ENCODE measurements at regions not wholly inside any gene's neighbourhood (a gene's known extent, or its start where the extent isn't known, plus 50 kb on each side); places are given as distances from the start of the nearest gene placed in this dataset.

GRCh38 chr2:240292619-240293525 is 142.6 kb upstream of the GPC1 start:
- H3K4me1 ChIP-seq, result no peaks in the 10 kb centered on the region
- H3K27me3 ChIP-seq, result no peaks in the 10 kb centered on the region
- intact Hi-C loops (cut with DNase I), result no loop called here
- H3K9me3 ChIP-seq, result no peaks in the 10 kb centered on the region
- no peak overlapping the region for H3K4me3 ChIP-seq
- H3K27ac ChIP-seq, result no peak overlapping the region
- peak in 1 of 2 donors; percentile 61 for DNase-seq (ENCODE audit: extremely low spot score in 2 of 2)
- H3K36me3 ChIP-seq, result no peaks in the 10 kb centered on the region
- TF ChIP-seq POLR2AphosphoS5 (IDR thresholded peaks at IDR 0.05; ENCODE audit: insufficient read depth in 1 of 2, low read depth in 1 of 2) (no peak), POLR2A (IDR thresholded peaks at IDR 0.05) (no peak)
- TF ChIP-seq, protein P1, sequence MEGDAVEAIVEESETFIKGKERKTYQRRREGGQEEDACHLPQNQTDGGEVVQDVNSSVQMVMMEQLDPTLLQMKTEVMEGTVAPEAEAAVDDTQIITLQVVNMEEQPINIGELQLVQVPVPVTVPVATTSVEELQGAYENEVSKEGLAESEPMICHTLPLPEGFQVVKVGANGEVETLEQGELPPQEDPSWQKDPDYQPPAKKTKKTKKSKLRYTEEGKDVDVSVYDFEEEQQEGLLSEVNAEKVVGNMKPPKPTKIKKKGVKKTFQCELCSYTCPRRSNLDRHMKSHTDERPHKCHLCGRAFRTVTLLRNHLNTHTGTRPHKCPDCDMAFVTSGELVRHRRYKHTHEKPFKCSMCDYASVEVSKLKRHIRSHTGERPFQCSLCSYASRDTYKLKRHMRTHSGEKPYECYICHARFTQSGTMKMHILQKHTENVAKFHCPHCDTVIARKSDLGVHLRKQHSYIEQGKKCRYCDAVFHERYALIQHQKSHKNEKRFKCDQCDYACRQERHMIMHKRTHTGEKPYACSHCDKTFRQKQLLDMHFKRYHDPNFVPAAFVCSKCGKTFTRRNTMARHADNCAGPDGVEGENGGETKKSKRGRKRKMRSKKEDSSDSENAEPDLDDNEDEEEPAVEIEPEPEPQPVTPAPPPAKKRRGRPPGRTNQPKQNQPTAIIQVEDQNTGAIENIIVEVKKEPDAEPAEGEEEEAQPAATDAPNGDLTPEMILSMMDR (IDR thresholded peaks at IDR 0.05), result no peak

GRCh38 chr2:240293557-240294461 is 141.7 kb upstream of the GPC1 start:
- TF ChIP-seq POLR2AphosphoS5 (IDR thresholded peaks at IDR 0.05; ENCODE audit: insufficient read depth in 1 of 2, low read depth in 1 of 2) (no peak), POLR2A (IDR thresholded peaks at IDR 0.05) (no peak)
- TF ChIP-seq, protein P1 (IDR thresholded peaks at IDR 0.05), result no peak
- no peak overlapping the region for H3K27ac ChIP-seq
- DNase-seq (ENCODE audit: extremely low spot score in 2 of 2), result peak in 1 of 2 donors; percentile 93
- no peaks in the 10 kb centered on the region for H3K4me1 ChIP-seq
- H3K27me3 ChIP-seq, result no peaks in the 10 kb centered on the region
- no peak overlapping the region for H3K4me3 ChIP-seq
- no peaks in the 10 kb centered on the region for H3K9me3 ChIP-seq
- intact Hi-C loops (cut with DNase I), result no loop called here
- no peaks in the 10 kb centered on the region for H3K36me3 ChIP-seq

DNA sequence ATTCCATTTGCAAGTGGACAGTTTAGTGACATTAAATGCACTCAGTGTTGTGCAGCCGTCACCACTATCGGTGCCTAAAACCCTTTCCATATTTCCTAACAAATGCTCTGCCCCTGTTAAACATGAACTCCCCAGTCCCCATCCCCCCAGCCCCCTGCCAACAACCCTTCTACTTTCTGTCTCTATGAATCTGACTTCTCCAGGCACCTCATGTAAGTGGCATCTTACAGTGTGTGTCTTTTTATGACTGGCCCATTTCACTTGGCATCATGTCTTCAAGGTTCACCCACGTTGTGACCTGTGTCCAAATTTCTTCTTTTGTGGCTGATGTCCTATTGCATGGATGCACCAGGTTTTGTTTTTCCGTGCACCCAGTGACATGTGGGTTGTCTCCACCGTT is 140.9 kb upstream of the GPC1 start:
- H3K27me3 ChIP-seq, result no peaks in the 10 kb centered on the region
- intact Hi-C loops (cut with DNase I), result no loop called here
- no peaks in the 10 kb centered on the region for H3K36me3 ChIP-seq
- H3K4me1 ChIP-seq, result no peaks in the 10 kb centered on the region
- H3K9me3 ChIP-seq, result no peaks in the 10 kb centered on the region
- DNase-seq (ENCODE audit: extremely low spot score in 2 of 2), result no peak
- no peak overlapping the region for H3K27ac ChIP-seq
- no peak overlapping the region for H3K4me3 ChIP-seq
- no peak for TF ChIP-seq POLR2A (IDR thresholded peaks at IDR 0.05)
- TF ChIP-seq POLR2AphosphoS5 (IDR thresholded peaks at IDR 0.05; ENCODE audit: insufficient read depth in 1 of 2, low read depth in 1 of 2), result no peak
- TF ChIP-seq, protein P1 (IDR thresholded peaks at IDR 0.05), result no peak

- H3K36me3 ChIP-seq, result no peaks in the 10 kb centered on the region
- no peak overlapping the region for H3K4me3 ChIP-seq
- TF ChIP-seq, protein P1 (IDR thresholded peaks at IDR 0.05), result no peak
- TF ChIP-seq POLR2AphosphoS5 (IDR thresholded peaks at IDR 0.05; ENCODE audit: insufficient read depth in 1 of 2, low read depth in 1 of 2), result no peak
- no peak for TF ChIP-seq POLR2A (IDR thresholded peaks at IDR 0.05)
- H3K27ac ChIP-seq, result no peak overlapping the region
- H3K27me3 ChIP-seq, result no peaks in the 10 kb centered on the region
- H3K4me1 ChIP-seq, result no peaks in the 10 kb centered on the region
- intact Hi-C loops (cut with DNase I), result no loop called here
- no peak for DNase-seq (ENCODE audit: extremely low spot score in 2 of 2)
- no peaks in the 10 kb centered on the region for H3K9me3 ChIP-seq
These were observed 140.0 kb upstream of the GPC1 start for GRCh38 chr2:240295256-240296103.
